GM19328 (cell line): ENCODE measurements at regions not wholly inside any gene's neighbourhood (a gene's known extent, or its start where the extent isn't known, plus 50 kb on each side); places are given as distances from the start of the nearest gene placed in this dataset.
A peak's percentile ranks its signal among the peaks of the same experiment; 100 is the strongest.

Experiments used
- ATAC-seq: cut with Tn5 transposase; IDR thresholded peaks from one replicate; pipeline ENCODE4 v1.9.1; 2021; ENCODE audit warnings: mild to moderate bottlenecking, moderate library complexity; ENCODE audit not compliant: unreplicated experiment

DNA sequence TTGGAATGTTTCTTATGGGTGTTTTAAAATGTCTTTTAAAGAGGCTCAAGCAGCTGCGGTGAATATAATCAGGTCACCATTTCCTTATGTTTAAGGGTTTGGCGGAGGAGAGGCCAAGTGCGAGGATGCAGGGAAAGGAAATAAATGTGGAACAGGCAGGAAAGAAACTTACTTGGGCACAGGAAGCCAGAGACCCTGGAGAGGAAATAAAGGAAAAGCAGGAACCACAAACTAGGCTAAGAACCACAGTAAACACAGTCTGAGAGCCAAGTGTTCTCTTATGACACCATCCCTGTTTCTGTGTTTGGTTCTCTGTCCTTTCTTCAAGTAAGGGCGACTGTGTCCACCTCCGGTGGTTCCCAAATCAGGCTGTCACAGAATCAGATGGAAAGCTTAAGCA, 166.5 kb downstream of the C9orf152 start:
- ATAC-seq = no peak

DNA sequence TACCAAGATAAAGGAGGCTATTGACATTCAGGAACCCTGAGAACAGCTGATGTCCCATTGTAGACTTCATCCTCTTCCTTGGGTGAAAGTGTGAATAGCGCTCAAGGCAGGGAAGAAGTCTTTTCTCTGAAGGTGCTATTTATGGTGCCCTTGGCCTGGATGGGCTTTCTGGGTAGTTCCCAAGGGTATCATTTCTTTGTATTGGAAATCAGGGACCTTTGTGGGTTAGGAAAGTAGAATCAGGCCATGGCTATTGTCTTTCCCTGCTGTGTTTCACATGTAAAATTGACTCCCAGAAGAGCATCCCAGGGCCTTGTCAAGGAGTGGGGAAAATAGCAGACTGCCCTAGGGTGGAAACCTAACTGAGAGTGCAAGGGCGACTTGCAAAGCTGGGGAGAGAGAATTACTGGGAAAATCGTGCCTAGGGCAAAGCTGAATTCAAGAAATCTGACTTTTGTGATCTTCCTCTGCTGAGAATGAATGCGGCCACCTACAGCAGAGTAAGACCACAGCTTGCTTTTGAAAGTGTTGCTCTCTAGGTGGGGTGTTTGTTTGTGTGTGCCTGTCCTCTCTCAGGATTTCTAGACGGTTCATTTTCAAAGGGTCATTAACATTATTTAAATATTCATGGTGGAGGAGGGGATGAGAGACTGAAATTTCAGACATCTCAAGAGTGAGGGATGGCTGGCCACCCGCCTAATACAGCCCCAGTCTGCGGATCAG, 160.6 kb downstream of the C9orf152 start:
- ATAC-seq = peak; percentile 18

DNA sequence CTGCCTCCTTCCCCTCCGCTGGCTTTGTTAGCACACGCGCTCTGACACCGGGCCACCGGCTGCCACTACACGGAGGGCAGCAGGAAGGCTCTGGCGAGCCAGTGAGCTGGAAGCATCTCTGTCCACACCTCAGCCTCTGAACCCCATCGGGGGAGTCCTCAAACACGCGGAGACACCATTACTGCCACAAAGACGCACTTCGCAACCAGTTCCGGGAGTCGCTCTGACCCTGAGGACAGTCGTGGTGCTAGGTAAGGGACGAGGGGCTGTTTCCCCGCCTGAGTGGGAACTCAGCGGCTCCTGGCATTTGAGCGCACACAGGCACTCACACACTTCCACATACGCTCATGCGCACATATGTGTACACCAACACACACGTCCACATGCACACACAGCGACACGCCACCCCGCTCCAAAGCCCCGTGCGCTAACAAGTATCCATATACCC, 160.0 kb downstream of the C9orf152 start:
- peak; percentile 29 for ATAC-seq

DNA sequence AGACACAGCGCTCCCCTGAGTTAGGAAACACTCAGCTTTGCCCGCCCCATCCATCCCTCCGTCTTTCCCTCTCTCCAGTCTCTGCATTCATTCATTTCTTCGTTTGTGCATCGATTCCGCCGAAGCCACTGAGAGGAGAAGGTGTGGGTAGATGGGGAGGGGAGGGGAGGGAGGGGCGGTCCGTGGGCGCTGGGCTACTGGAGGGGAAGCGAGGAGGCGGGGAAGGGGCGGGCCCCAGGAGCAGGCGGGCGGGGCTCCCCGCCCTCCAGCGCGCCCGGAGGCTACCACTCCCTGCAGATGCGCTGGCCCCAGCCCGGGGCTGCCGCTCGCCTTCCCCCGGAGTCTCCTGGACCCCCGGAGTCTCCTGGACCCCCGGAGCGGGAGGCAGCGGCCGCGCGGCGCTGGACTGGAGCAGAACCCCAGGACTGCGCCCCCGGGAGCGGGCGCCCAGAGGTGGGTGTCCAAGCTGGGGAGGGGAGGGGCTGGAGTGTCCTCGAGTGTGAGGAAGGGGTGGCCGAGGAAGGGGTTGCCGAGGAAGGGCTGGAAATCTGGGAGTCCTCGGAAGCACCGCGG, 159.5 kb downstream of the C9orf152 start:
- peak; percentile 75 for ATAC-seq

DNA sequence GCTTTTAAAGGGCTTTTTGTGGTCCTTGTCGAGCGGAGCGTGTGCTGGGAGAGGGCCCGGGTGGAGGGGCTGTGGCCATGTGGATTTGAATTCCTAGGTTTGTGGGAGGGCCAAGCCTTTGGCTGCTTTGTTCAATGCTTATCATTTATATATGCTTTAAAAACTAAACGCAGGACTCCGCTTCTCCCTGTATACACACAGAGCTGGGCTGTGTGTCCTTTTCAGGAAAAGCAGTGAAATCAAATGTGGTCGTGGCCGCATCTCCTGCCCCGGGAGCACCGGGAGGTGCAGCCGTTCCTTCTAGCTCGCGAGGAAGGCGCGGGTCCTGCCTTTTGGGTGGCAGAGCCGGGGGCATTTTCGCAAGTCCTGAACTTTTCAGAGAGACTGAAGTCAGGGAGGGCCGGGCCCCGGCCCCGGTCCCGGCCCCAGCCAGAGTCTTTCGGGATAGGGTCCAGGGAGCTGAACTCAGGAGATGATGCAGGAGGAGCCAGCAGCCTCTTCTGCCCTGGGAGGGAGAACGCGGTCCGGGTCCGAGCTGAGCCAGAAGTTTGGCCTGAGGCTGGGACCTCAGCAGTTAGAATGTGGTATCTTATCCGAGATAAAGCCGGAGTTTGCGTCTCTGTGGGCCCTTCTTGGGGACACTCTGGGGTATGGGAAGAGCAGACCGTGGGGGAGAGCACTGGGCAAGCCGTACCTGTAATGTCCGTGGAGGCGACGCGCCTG, 158.8 kb downstream of the C9orf152 start:
- no peak for ATAC-seq

DNA sequence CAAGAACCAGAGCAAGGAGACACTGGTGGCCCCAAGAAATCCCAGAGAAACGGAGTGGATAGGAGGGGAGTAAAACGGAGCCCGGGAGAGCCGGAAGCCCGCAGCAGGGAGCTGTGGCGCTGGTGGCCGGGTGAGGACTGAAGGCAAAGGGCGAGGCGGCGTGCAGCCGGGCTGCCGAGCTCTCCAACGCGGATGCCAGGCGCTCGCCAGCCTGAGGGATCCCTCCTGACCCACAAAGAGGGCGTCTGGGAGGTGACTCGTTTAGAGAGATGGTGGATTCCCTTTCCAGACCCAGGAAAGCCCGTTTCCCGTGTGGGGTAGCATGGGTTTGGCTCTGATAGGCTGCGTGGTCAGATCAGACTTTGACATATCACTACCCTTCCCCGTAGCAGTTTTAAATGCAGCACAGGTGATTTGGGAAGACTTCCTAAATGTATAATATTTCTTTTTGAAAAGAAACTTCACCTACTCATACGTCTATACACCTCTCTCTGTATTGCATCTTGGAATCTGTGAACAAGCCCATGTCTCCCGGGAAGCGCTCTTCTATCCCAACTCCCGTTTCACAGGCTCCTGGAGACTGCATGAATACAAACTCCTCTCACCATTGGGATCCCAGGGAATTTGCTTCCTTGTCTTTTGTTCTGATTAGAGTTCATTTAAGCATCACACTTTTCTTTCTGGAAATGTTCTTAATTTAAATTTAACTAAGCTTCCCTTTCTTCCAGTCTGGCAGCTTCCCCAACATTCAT, 158.1 kb downstream of the C9orf152 start:
- ATAC-seq = no peak

DNA sequence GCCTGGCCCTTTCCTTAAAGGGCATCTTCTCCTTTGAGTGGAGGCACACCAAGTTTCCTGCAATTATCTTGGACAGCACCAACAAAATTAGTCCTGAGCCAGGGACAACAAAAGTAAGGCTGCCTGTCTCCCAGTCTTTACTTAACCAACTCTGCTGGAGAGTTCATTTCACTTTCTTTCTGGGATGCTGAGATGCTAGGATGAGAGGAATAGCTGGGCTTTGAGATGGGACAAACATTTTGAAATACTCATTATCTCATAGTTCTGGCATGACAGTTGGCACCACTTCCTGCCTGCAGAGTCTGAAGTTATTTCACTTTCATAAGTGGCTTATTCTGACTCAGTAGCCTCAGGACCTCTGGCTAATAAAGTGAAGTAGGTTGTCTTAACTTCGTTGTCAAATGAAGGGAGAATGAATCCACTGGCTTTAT, 157.0 kb downstream of the C9orf152 start:
- ATAC-seq = peak; percentile 45

DNA sequence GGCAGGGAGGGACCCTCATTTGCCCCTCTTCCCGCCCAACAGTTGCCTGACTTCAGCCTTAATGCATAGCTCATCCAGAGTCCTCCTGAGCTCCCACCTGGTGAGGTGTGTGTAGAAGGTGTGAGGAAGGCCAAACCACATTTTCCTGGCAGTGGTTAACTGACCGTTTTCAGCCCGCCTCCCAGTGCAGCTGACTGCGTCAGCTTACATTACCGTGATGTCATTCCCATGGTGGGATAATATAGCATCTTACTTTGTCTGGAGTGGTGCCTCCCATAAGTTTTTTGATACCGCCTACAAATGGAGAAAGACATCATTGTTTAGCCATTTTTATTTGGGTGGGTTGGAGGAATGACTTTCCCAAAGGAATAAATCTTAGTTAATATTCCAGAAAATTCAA, 151.9 kb downstream of the C9orf152 start:
- no peak for ATAC-seq

DNA sequence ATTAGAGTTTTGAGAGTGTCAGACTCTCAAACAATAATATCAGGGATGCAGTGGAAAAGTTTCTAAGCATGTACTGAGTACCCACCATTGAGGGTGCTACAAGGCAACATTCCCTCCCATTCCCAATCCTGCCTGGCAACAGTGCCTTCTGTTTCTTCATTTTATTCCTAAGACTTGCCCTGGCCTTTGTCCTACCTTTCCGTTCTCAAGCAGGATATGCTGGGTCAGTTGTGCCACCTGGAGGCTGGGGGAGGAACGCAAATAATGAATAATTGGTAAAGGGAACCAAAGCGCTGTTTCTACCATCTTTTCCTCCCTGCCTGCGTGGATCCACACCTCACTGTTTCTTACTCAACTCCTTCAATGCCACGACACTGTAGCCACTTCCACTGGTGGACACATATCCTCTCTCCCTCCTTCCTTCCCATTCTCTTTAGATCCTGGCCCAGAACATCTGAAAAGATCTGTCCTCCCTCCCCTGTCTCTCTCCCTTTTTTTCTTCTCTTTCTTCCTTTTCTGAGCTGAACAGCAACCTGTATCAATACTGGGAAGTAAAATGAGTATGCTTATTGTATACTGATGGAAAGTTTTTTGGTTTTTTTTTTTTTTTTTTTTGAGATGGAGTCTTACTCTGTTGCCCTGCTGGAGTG, 149.5 kb downstream of the C9orf152 start:
- ATAC-seq = no peak

DNA sequence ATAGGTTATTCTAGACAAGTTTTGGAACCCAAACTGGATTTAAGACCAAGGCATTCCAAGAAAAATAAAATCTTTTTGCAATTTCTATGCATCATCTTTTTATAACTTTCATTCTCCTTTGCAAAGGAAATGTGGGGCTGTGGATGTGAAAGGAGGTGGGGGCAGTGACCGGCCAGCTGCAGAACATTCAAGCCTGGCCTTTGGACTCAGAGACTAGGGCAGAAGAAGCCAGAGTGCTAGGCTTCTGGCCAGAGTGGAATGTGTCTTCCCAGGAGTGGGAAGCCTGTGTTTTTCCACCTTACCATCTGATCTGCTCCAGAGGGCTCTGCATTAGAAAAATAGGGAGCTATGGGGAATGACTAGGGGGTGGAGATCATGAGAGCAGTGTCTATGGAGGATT, 148.5 kb downstream of the C9orf152 start:
- ATAC-seq = no peak

DNA sequence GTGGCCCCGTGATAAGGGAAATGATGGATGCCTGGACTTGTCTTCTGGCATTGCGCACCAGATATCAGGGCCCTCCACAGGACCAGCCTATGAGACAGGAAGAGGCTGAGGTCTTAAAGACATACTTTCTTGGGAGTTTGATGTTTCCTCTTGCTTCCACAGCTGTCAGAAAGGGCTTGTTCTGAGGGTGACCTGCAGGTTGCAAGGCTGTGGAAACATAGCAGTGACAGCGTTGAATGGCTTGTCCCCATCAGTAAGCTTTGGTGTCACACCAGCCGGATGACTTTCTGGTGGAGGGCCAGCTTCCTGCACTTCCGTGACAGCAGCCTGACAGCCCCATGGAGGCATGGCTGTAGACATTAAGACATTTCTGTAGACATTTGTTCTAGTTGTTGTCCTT, 143.2 kb downstream of the C9orf152 start:
- no peak for ATAC-seq

DNA sequence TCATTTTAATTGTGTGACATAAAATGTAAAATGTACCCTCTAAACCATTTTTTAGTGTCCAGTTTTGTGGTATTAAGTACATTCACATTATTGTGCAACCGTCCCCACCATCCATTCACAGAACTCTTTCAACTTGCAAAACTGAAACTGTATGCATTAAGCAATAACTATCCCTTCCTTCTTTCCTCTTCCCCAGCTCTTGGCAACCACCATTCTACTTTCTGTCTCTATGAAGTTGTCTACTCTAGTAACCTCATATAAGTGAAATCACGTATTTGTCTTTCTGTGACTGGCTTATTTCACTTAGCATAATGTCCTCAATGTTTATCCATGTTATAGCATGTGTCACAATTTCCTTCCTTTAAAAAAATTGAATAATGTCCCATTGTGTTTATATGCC, 142.4 kb downstream of the C9orf152 start:
- no peak for ATAC-seq

DNA sequence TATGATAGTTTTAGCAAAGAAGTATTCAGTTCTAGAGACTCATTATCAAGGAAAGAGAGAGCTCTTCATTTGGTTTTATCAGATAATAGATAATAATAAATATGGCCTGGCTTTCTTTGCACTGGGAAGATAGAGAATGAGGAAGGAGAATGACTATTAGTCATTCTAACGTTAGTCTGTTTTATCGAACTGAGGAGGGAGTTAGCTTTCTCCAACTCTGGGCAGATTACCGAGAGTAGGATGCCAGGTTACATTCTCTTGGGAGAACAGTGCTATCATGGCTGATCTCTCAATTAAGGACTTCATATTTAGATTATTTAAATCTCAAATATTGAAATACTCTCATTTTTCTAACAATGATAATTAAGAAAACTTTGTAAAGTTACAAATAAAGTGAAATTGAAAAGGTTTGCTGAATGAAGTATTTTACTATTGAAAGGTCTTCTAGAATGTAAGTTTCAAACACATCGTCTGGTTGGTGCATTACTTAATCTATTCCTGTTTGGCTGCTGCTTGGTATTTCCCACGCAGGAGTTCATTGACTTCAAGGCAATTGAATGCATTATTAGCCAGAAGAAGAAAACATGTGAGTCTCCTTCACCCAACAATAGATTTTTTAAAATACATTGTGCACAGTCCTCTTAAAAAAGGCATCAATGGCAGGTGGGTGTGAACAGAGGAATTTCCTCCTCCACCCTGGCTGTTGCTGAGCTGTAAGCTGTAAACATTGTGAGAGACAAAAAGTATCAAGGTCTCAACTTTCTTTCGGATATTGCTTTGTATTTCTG, 140.8 kb downstream of the C9orf152 start:
- no peak for ATAC-seq

DNA sequence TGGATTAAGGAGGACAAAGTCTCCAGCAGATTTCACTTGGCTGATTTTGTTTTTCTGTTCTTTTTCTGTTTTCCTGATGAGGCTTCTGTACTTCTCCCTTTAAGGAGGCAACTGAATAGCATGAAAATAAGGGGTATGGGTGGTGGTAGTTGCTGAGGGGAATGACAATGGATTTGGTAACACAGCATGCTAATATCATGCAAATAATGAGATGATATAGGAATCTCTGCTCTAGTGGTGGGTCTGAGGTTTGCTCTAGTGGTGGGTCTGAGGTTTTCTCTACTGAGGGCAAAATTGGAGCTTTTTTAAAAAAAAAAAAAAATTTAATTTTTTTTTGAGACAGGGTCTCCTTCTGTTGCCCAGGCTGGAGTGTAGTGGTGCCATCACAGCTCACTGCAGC, 139.7 kb downstream of the C9orf152 start:
- no peak for ATAC-seq

DNA sequence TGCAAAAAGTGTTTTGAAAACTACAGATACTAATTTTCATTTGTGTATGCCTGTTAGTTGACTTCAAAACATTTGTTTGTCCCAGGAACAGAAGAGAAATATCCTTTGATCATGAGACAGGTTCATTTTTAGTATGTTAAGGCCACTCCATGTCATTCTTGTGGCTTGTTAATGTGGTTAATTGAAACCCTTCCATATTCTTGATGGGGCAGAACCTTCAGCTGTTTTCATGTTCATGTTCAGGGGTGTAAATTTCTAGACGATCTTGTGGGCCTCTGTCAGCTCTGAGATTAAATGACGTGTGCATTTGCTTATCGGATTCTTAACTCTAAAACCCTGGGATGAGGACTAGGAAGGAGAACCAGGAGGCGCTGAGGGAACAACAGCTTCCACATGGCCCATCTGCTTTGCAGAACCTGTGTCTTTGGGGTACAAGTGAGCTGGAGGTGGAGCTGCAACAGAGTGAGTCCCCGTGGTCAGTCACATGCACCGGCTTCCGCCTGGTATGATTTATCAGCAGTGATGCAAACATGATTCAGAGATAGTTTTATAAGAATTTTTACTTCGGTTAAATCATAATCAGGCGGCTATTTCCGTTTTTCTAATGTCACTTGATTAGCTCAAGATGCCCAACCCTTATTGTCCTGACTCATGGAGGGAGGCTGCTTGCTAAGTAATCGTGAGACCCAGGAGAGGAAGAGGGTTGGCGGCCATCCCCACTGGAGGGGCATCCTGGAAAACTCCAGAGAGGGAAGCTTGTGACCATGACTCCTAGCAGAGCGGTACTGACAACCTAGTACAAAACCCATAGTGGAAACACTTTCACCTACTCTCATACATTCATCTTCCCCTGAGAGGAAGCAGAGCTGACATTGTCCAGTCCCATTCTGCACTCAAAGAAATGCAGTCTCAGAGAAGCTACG, 138.4 kb downstream of the C9orf152 start:
- no peak for ATAC-seq

DNA sequence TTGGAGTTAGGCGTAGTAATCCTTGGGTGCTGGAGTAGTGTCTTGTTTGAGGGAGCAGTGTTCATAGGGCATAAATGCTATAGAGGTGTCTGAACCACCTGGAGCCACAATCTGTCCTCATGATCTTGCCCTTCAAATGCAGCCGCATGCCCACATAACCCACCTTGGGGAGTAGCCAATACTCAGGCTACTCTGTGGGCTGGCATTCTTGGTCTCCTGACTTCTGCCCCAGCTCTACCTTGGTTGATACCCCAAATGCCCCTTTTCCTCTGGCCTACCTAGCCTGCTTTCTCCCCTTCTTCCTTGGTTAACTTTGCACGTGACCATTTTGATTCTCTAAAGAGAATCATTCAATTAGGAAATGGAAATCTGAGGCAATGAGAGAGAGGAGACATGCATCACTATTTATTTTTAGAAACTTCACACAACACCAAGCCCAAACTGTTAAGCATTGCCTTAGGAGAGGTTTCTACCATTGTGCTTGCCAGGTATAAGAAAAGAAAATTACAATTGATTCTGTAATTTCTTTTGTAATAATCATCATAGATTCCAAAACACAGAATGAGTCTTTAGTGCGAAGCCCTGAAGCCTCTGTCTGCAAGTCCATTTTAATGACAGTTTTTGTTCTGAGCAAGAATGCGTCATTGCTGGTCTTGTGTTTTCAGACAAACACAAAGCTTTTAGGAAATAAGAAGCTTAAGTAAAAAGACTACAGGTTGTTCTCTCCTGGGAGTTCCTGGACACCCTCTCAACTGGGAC, 135.2 kb downstream of the C9orf152 start:
- ATAC-seq = no peak

DNA sequence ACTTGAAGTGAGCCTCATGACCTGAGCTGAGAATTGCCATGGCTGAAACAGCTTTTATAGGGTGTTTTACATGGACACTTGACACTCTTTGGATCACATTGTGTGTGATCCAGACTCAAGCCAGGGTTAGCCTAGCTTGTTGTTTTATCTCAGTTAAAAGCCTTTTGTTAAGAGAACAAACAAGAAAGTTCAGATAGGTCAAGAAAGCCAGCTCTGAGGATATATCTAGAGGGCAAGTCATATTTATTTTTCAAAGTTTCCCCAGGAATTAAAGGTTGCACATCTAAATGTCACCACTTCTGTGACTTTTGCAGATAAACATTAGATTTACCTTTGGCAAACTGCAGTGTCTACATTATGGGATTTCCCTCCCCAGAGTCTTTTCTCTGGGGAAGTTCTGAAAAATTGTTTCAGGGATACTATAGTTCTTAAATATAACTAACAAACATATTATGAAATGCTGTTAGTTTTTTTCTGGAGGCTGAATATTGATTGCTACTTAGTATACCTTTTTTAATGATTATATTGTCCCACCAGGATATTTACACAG, 134.5 kb downstream of the C9orf152 start:
- no peak for ATAC-seq
